PC-3 (cell line): ENCODE measurements at regions not wholly inside any gene's neighbourhood (a gene's known extent, or its start where the extent isn't known, plus 50 kb on each side); places are given as distances from the start of the nearest gene placed in this dataset.

ENCODE experiments used
- ATAC-seq: fragments of 200-7000 bp; cut with Tn5 transposase; 2 replicates; pipeline ENCODE4 v1.9.1; 2020; ENCODE audit warnings: mild to moderate bottlenecking, moderate library complexity
- BruUV-seq: library from RNA; stranded (reverse); fragments of 400-500 nt; replicated peaks from 2 replicates; lab custom pipeline; 2021; lab: Mats Ljungman, UMichigan
- CTCF ChIA-PET: fragments of 300-600 bp; sonication (Branson Sonifier 250); formaldehyde crosslinking; loops from one replicate; lab custom pipeline; 2022; ENCODE audit warnings: antibody characterized with exemption; lab: Charles Lee
- POLR2A ChIA-PET: fragments of 300-600 bp; sonication (Branson Sonifier 250); formaldehyde crosslinking; loops from one replicate; lab custom pipeline; 2022; ENCODE audit warnings: antibody characterized with exemption; ENCODE audit not compliant: unreplicated experiment; lab: Charles Lee
- DNase-seq: peaks from one replicate; pipeline ENCODE4 v3.0.0-alpha.2; 2015
- H2AFZ ChIP-seq: fragments of 300-600 bp; sonication (generic); 2 replicates; pipeline ENCODE4 v1.6.0; 2016; ENCODE audit warnings: antibody characterized with exemption, low read length
- H3F3A ChIP-seq: fragments of 300-600 bp; sonication (generic); one replicate; pipeline ENCODE4 v1.6.0; 2017; ENCODE audit warnings: antibody characterized with exemption, low read length, control low read depth, mild to moderate bottlenecking; ENCODE audit not compliant: unreplicated experiment
- H3K27ac ChIP-seq: fragments of 300-600 bp; sonication (generic); 2 replicates; pipeline ENCODE4 v1.5.1; 2016; ENCODE audit warnings: mild to moderate bottlenecking, low read length
- H3K27me3 ChIP-seq: fragments of 300-600 bp; sonication (generic); 2 replicates; pipeline ENCODE4 v1.6.1; 2016; ENCODE audit warnings: low read length, mixed read lengths
- H3K36me3 ChIP-seq: fragments of 300-600 bp; sonication (generic); 2 replicates; pipeline ENCODE4 v1.6.1; 2016; ENCODE audit warnings: low read depth, mixed run types, low read length, mixed read lengths
- H3K4me1 ChIP-seq: fragments of 300-600 bp; sonication (generic); 2 replicates; pipeline ENCODE4 v1.5.1; 2016; ENCODE audit warnings: low read length; ENCODE audit not compliant: insufficient read depth
- H3K4me2 ChIP-seq: fragments of 300-600 bp; sonication (generic); 2 replicates; pipeline ENCODE4 v1.6.0; 2016; ENCODE audit warnings: low read length
- H3K4me3 ChIP-seq: fragments of 300-600 bp; sonication (generic); 2 replicates; pipeline ENCODE4 v1.5.1; 2016; ENCODE audit warnings: mild to moderate bottlenecking, low read length, mixed read lengths
- H3K79me2 ChIP-seq: fragments of 300-600 bp; sonication (generic); 2 replicates; pipeline ENCODE4 v1.6.1; 2017; ENCODE audit warnings: low read length, mixed read lengths
- H3K9ac ChIP-seq: fragments of 300-600 bp; sonication (generic); 2 replicates; pipeline ENCODE4 v1.6.0; 2016; ENCODE audit warnings: mild to moderate bottlenecking, low read length
- H3K9me2 ChIP-seq: fragments of 300-600 bp; sonication (generic); replicated peaks from 2 replicates; pipeline ENCODE4 v1.6.1; 2016; ENCODE audit warnings: mixed run types, low read length, mixed read lengths
- H3K9me3 ChIP-seq: fragments of 300-600 bp; sonication (generic); 2 replicates; pipeline ENCODE4 v1.6.1; 2016; ENCODE audit warnings: low read length, mixed read lengths
- H4K20me1 ChIP-seq: fragments of 300-600 bp; sonication (generic); 2 replicates; pipeline ENCODE4 v1.6.1; 2016; ENCODE audit warnings: low read length, mixed read lengths
- CTCF ChIP-seq: fragments of 300-600 bp; sonication (generic); conservative IDR thresholded peaks from 2 replicates; pipeline ENCODE4 v1.5.1; 2017; ENCODE audit warnings: antibody characterized with exemption, low read depth, mild to moderate bottlenecking, low read length
- EZH2 ChIP-seq: fragments of 300-600 bp; sonication (generic); IDR thresholded peaks from one replicate; pipeline ENCODE4 v1.6.1; 2017; ENCODE audit warnings: antibody characterized with exemption, mild to moderate bottlenecking, low read length; ENCODE audit not compliant: unreplicated experiment
- EZH2phosphoT487 ChIP-seq: fragments of 300-600 bp; sonication (generic); IDR thresholded peaks from 2 replicates; pipeline ENCODE4 v1.6.1; 2018; ENCODE audit warnings: mild to moderate bottlenecking, antibody characterized with exemption, low read length, borderline replicate concordance
- intact Hi-C: fragments of 100-400 bp; cut with micrococcal nuclease; formaldehyde crosslinking; loops from 2 replicates; pipeline ENCODE4 v1.9.0; 2023

- POLR2A ChIA-PET = no interaction called here
- BruUV-seq = no TSS peak
- Histone ChIP-seq H3K27me3 (no peaks in the 10 kb centered on the region), H3K9me3 (no peaks in the 10 kb centered on the region), H2AFZ (no peak overlapping the region), H3K4me1 (no peaks in the 10 kb centered on the region), H4K20me1 (no peaks in the 10 kb centered on the region), H3K4me3 (no peak overlapping the region), H3K9ac (no peak overlapping the region), H3K36me3 (no peaks in the 10 kb centered on the region), H3F3A (no peaks in the 10 kb centered on the region), H3K27ac (no peak overlapping the region), H3K4me2 (no peak overlapping the region), H3K9me2 (no peaks in the 10 kb centered on the region), H3K79me2 (no peaks in the 10 kb centered on the region)
- DNase-seq (peak; percentile 15), ATAC-seq (no peak)
- TF ChIP-seq EZH2 (no peak), EZH2phosphoT487 (no peak), CTCF (no peak)
- intact Hi-C loops = no loop called here
- CTCF ChIA-PET = interaction anchor here (0.5 kb wide), 1 partner anchor 18 kb away, joined by 5 read pairs; no protein-coding TSS in a partner anchor
Measured at GRCh38 chr12:88375306-88376305, 204.7 kb downstream of the KITLG start.

GRCh38 chr12:88377973-88378372, 202.3 kb downstream of the KITLG start:
- Histone ChIP-seq H4K20me1 (no peaks in the 10 kb centered on the region), H3K79me2 (no peaks in the 10 kb centered on the region), H3K36me3 (no peaks in the 10 kb centered on the region), H3K4me2 (no peak overlapping the region), H2AFZ (no peak overlapping the region), H3K9me2 (no peaks in the 10 kb centered on the region), H3K4me1 (no peaks in the 10 kb centered on the region), H3K9ac (no peak overlapping the region), H3K9me3 (no peaks in the 10 kb centered on the region), H3K27me3 (no peaks in the 10 kb centered on the region), H3K27ac (no peak overlapping the region), H3F3A (no peaks in the 10 kb centered on the region), H3K4me3 (no peak overlapping the region)
- ChIA-PET CTCF (no interaction called here), POLR2A (no interaction called here)
- no TSS peak for BruUV-seq
- no peak for ATAC-seq
- DNase-seq = no peak
- TF ChIP-seq EZH2phosphoT487 (no peak), EZH2 (no peak), CTCF (no peak)
- intact Hi-C loops = no loop called here

- H4K20me1 ChIP-seq = no peaks in the 10 kb centered on the region
- ChIA-PET POLR2A (no interaction called here), CTCF (no interaction called here)
- H3K9me3 ChIP-seq = no peaks in the 10 kb centered on the region
- H3F3A ChIP-seq = no peaks in the 10 kb centered on the region
- no peak overlapping the region for H3K4me2 ChIP-seq
- H3K4me3 ChIP-seq = no peak overlapping the region
- no peaks in the 10 kb centered on the region for H3K9me2 ChIP-seq
- no peaks in the 10 kb centered on the region for H3K4me1 ChIP-seq
- no peaks in the 10 kb centered on the region for H3K79me2 ChIP-seq
- H3K36me3 ChIP-seq = no peaks in the 10 kb centered on the region
- H2AFZ ChIP-seq = no peak overlapping the region
- no TSS peak for BruUV-seq
- no peak overlapping the region for H3K27ac ChIP-seq
- no peak for DNase-seq
- TF ChIP-seq EZH2 (no peak), EZH2phosphoT487 (no peak), CTCF (no peak)
- H3K27me3 ChIP-seq = no peaks in the 10 kb centered on the region
- no peak overlapping the region for H3K9ac ChIP-seq
- intact Hi-C loops = no loop called here
- no peak for ATAC-seq
Measured at GRCh38 chr12:88381466-88381865, 198.8 kb downstream of the KITLG start.
